H1 (cell line): ENCODE measurements at regions not wholly inside any gene's neighbourhood (a gene's known extent, or its start where the extent isn't known, plus 50 kb on each side); places are given as distances from the start of the nearest gene placed in this dataset.

Experiments
- CTCF ChIA-PET: fragments of 300-600 bp; sonication (Branson Sonifier 250); formaldehyde crosslinking; loops from one replicate; lab custom pipeline; 2021; ENCODE audit not compliant: partially characterized antibody; lab: Charles Lee
- POLR2A ChIA-PET: fragments of 300-600 bp; sonication (Branson Sonifier 250); formaldehyde crosslinking; loops from one replicate; lab custom pipeline; 2021; ENCODE audit warnings: inconsistent platforms; ENCODE audit not compliant: partially characterized antibody; lab: Charles Lee
- DNase-seq, 2 experiments: peaks; one replicate each; pipeline versions ENCODE4 v3.0.0 to v3.0.0-alpha.2; 2010 to 2022; ENCODE audit warnings: low spot score in 2 of 2, low read depth in 1 of 2, mixed read lengths in 1 of 2
- FAIRE-seq: peaks from 2 replicates; lab custom pipeline; 2011; peaks lifted over from hg19 to GRCh38; lab: Jason Lieb, UNC
- H2AFZ ChIP-seq: 2 replicates; pipeline ENCODE4 v1.8.1; 2012; ENCODE audit warnings: low read length, inconsistent platforms
- H2AK5ac ChIP-seq: 2 replicates; pipeline ENCODE4 v1.6.1; 2013; ENCODE audit warnings: low read depth, low read length
- H2BK120ac ChIP-seq: replicated peaks from 2 replicates; pipeline ENCODE3; 2013; ENCODE audit warnings: low read depth, low read length, inconsistent platforms
- H2BK12ac ChIP-seq: 2 replicates; pipeline ENCODE4 v1.6.1; 2013; ENCODE audit warnings: low read depth, low read length
- H2BK15ac ChIP-seq: 2 replicates; pipeline ENCODE4 v1.6.1; 2013; ENCODE audit warnings: low read length
- H2BK20ac ChIP-seq: 2 replicates; pipeline ENCODE4 v1.6.1; 2013; ENCODE audit warnings: low read length
- H2BK5ac ChIP-seq: 2 replicates; pipeline ENCODE4 v1.6.1; 2013; ENCODE audit warnings: low read depth, low read length
- H3K14ac ChIP-seq: 2 replicates; pipeline ENCODE4 v1.6.1; 2013; ENCODE audit warnings: inconsistent platforms; ENCODE audit not compliant: insufficient read length
- H3K18ac ChIP-seq: 2 replicates; pipeline ENCODE4 v1.6.1; 2013; ENCODE audit warnings: low read length; ENCODE audit errors: extremely low read depth
- H3K23ac ChIP-seq: 2 replicates; pipeline ENCODE4 v1.6.1; 2013; ENCODE audit warnings: inconsistent platforms; ENCODE audit not compliant: insufficient read length
- H3K23me2 ChIP-seq: 2 replicates; pipeline ENCODE4 v1.6.1; 2013; ENCODE audit warnings: low read depth, low read length
- H3K27ac ChIP-seq: 2 replicates; pipeline ENCODE4 v1.6.1; 2011; ENCODE audit warnings: low read depth, low read length, inconsistent platforms
- H3K27me3 ChIP-seq, 4 experiments: replicated peaks in 1 of 4; 1 replicate in 1 of 4; 2 replicates in 3 of 4; pipeline versions ENCODE4 v1.6.1 to v1.8.1; 2011 to 2013; ENCODE audit warnings: low read length in 3 of 4, mild to moderate bottlenecking in 3 of 4, inconsistent platforms in 2 of 4, mixed read lengths in 2 of 4, moderate library complexity in 1 of 4; ENCODE audit not compliant: control insufficient read depth in 3 of 4, insufficient read depth in 3 of 4; ENCODE audit errors: extremely low read depth in 1 of 4
- H3K36me3 ChIP-seq, 4 experiments: 2 replicates each; pipeline versions ENCODE4 v1.6.1 to v1.8.1; 2011 to 2013; ENCODE audit warnings: mild to moderate bottlenecking in 4 of 4, low read length in 3 of 4, moderate library complexity in 2 of 4, control low read depth in 1 of 4, inconsistent platforms in 1 of 4; ENCODE audit not compliant: insufficient read depth in 4 of 4, control insufficient read depth in 2 of 4
- H3K4ac ChIP-seq: replicated peaks from 2 replicates; pipeline ENCODE3; 2013; ENCODE audit warnings: low read length, low read depth, mixed read lengths, inconsistent platforms; ENCODE audit not compliant: insufficient read length
- H3K4me1 ChIP-seq, 4 experiments: replicated peaks in 1 of 4; 1 replicate in 1 of 4; 2 replicates in 3 of 4; pipeline versions ENCODE4 v1.6.1 to v1.8.1; 2011 to 2013; ENCODE audit warnings: low read length in 3 of 4, inconsistent platforms in 2 of 4, mixed read lengths in 1 of 4; ENCODE audit not compliant: insufficient read depth in 4 of 4, control insufficient read depth in 3 of 4
- H3K4me2 ChIP-seq, 2 experiments: 2 replicates each; pipeline versions ENCODE4 v1.6.1 to v1.8.1; 2011 to 2013; ENCODE audit warnings: low read depth in 2 of 2, low read length in 2 of 2, control low read depth in 1 of 2, inconsistent platforms in 1 of 2, mild to moderate bottlenecking in 1 of 2; ENCODE audit not compliant: insufficient read depth in 1 of 2
- H3K4me3 ChIP-seq, 4 experiments: fragments of 200-600, 300-600 bp in 1 of 4; sonication (generic), shearing (Covaris generic), sonication (Bioruptor Twin) in 1 of 4; 2 replicates each; pipeline versions ENCODE4 v1.5.1 to v1.8.1; 2011 to 2016; ENCODE audit warnings: low read length in 4 of 4, low read depth in 3 of 4, control low read depth in 2 of 4, inconsistent platforms in 2 of 4, mild to moderate bottlenecking in 2 of 4, mixed read lengths in 1 of 4, moderate library complexity in 1 of 4; ENCODE audit not compliant: insufficient read depth in 2 of 4; ENCODE audit errors: extremely low read depth in 1 of 4
- H3K56ac ChIP-seq: replicated peaks from 2 replicates; pipeline ENCODE3; 2013; ENCODE audit warnings: low read depth, mild to moderate bottlenecking, mixed read lengths, low read length, inconsistent platforms; ENCODE audit not compliant: insufficient read length
- H3K79me1 ChIP-seq: 2 replicates; pipeline ENCODE4 v1.6.1; 2013; ENCODE audit warnings: low read depth, low read length, control low read depth
- H3K79me2 ChIP-seq, 2 experiments: 2 replicates each; pipeline versions ENCODE4 v1.6.1 to v1.8.1; 2012 to 2013; ENCODE audit warnings: low read length in 2 of 2, mild to moderate bottlenecking in 2 of 2, inconsistent platforms in 1 of 2; ENCODE audit not compliant: insufficient read depth in 2 of 2, control insufficient read depth in 1 of 2
- H3K9ac ChIP-seq, 4 experiments: replicated peaks in 1 of 4; 1 replicate in 1 of 4; 2 replicates in 3 of 4; pipeline versions ENCODE4 v1.6.1 to v1.8.1; 2011 to 2013; ENCODE audit warnings: low read depth in 3 of 4, low read length in 3 of 4, control low read depth in 2 of 4, mild to moderate bottlenecking in 2 of 4, moderate library complexity in 2 of 4, inconsistent platforms in 1 of 4; ENCODE audit errors: extremely low read depth in 1 of 4
- H3K9me3 ChIP-seq, 2 experiments: 2 replicates each; pipeline versions ENCODE4 v1.6.1 to v1.8.1; 2012 to 2013; ENCODE audit warnings: mild to moderate bottlenecking in 2 of 2, moderate library complexity in 2 of 2, control low read depth in 1 of 2, inconsistent platforms in 1 of 2, low read depth in 1 of 2, low read length in 1 of 2, mixed read lengths in 1 of 2; ENCODE audit not compliant: insufficient read depth in 2 of 2
- H4K20me1 ChIP-seq, 2 experiments: replicated peaks in 1 of 2; 2 replicates each; pipeline versions ENCODE3 to v1.8.1; 2011 to 2013; ENCODE audit warnings: inconsistent platforms in 2 of 2, low read length in 2 of 2, mild to moderate bottlenecking in 1 of 2; ENCODE audit not compliant: insufficient read depth in 2 of 2, control insufficient read depth in 1 of 2
- H4K5ac ChIP-seq: 2 replicates; pipeline ENCODE4 v1.6.1; 2013; ENCODE audit warnings: low read length, low read depth, mixed read lengths, inconsistent platforms; ENCODE audit not compliant: insufficient read length
- H4K8ac ChIP-seq: 2 replicates; pipeline ENCODE4 v1.8.0; 2013; ENCODE audit warnings: mild to moderate bottlenecking, moderate library complexity, low read length, inconsistent platforms; ENCODE audit not compliant: insufficient read depth; ENCODE audit errors: extremely low read depth
- H4K91ac ChIP-seq: replicated peaks from 2 replicates; pipeline ENCODE3; 2013; ENCODE audit warnings: low read length, mixed read lengths, inconsistent platforms; ENCODE audit not compliant: insufficient read length
- CHD7 ChIP-seq: fragments of 300-600 bp; sonication (generic); IDR thresholded peaks from 2 replicates; pipeline ENCODE4 v1.7.1; 2012; ENCODE audit warnings: low read length, moderate library complexity, mild to moderate bottlenecking, inconsistent platforms; ENCODE audit not compliant: insufficient replicate concordance
- WGBS, 2 experiments: shearing (Covaris generic) in 1 of 2; methylation state at CpG; one replicate each; pipeline versions ENCODE4 v1.1.6 to v1.1.7; 2013 to 2015; ENCODE audit warnings: low lambda C conversion rate in 2 of 2, mixed read lengths in 2 of 2, inconsistent platforms in 1 of 2, low coverage in 1 of 2, missing lambda C conversion rate in 1 of 2; ENCODE audit not compliant: insufficient replicate concordance in 2 of 2, insufficient coverage in 1 of 2, insufficient read length in 1 of 2; ENCODE audit errors: extremely low coverage in 1 of 2, missing lambda C conversion rate in 1 of 2; 5-methylcytosine and 5-hydroxymethylcytosine counted together

GRCh38 chr12:94716339-94716738, 66.0 kb upstream of the TMCC3 start:
- no peak overlapping the region for H3K4ac ChIP-seq
- ChIA-PET POLR2A (no interaction called here), CTCF (interaction anchor here (0.9 to 2.0 kb wide), 6 partner anchors 9 to 371 kb away, joined by 3 to 4 read pairs (median 3); no protein-coding TSS in a partner anchor)
- H3K4me2 ChIP-seq = no peak overlapping the region
- 88% methylated on average over 6 of the region's 6 CpGs; no CpG with 5 or more reads in 1 of the 2 experiments for WGBS, 2 experiments
- H4K91ac ChIP-seq = no peak overlapping the region
- no peak overlapping the region for H3K27ac ChIP-seq
- peaks cover 0 to 3% (median 1%) of the 10 kb centered on the region in 4 experiments; a peak in 2 of 7 replicates for H3K4me1 ChIP-seq
- no peaks in the 10 kb centered on the region for H3K23me2 ChIP-seq
- no peak overlapping the region for H4K8ac ChIP-seq
- H2BK12ac ChIP-seq = no peak overlapping the region
- H3K79me1 ChIP-seq = no peaks in the 10 kb centered on the region
- H3K27me3 ChIP-seq = no peaks in the 10 kb centered on the region
- no peak overlapping the region for H3K14ac ChIP-seq
- DNase-seq (no peak), FAIRE-seq (no peak)
- no peak overlapping the region for H2BK5ac ChIP-seq
- H2BK120ac ChIP-seq = no peak overlapping the region
- no peak overlapping the region for H2BK20ac ChIP-seq
- no peak overlapping the region for H2AK5ac ChIP-seq
- no peak overlapping the region for H3K9ac ChIP-seq
- H3K18ac ChIP-seq = no peak overlapping the region
- no peaks in the 10 kb centered on the region for H3K79me2 ChIP-seq
- no peak overlapping the region for H3K23ac ChIP-seq
- no peaks in the 10 kb centered on the region for H4K20me1 ChIP-seq
- no peaks in the 10 kb centered on the region for H3K9me3 ChIP-seq
- no peak overlapping the region for H4K5ac ChIP-seq
- H2AFZ ChIP-seq = no peak overlapping the region
- H3K4me3 ChIP-seq = no peak overlapping the region
- no peak overlapping the region for H2BK15ac ChIP-seq
- H3K36me3 ChIP-seq = no peaks in the 10 kb centered on the region
- H3K56ac ChIP-seq = no peak overlapping the region
- TF ChIP-seq CHD7 = no peak
